T-helper 22 cell (primary cell): ENCODE measurements at regions not wholly inside any gene's neighbourhood (a gene's known extent, or its start where the extent isn't known, plus 50 kb on each side); places are given as distances from the start of the nearest gene placed in this dataset.
"Not testable (repeated sequence)": the region's sequence is repeated elsewhere in the genome, so short reads cannot be mapped to it uniquely, and the experiment has no call there.

Source experiments
- DNase-seq: peaks from one replicate; pipeline ENCODE4 v3.0.0-alpha.2; 2020; ENCODE audit warnings: low read depth

- DNase-seq: no peak
These were observed 50.2 kb upstream of the FGF3 start for GRCh38 chr11:69869311-69869939.

DNA sequence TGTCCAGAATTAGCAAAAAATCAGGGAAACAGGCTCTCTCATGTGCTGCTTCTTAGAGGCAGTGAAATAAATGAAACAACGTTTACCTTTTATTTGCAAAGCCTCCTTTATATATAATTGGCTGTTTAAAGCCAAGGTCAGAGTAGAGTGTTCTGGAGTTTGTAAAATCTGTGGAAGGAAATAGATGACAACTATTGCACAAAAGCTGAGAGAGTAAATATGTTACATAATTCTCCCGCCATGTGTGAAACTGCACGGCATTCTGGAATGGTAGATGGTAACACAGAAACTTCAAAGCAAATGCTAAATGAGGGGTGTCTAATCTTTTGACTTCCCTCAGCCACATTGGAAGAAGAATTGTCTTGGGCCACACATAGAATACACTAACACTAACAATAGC lies 51.5 kb upstream of the FGF3 start:
- no peak for DNase-seq

DNA sequence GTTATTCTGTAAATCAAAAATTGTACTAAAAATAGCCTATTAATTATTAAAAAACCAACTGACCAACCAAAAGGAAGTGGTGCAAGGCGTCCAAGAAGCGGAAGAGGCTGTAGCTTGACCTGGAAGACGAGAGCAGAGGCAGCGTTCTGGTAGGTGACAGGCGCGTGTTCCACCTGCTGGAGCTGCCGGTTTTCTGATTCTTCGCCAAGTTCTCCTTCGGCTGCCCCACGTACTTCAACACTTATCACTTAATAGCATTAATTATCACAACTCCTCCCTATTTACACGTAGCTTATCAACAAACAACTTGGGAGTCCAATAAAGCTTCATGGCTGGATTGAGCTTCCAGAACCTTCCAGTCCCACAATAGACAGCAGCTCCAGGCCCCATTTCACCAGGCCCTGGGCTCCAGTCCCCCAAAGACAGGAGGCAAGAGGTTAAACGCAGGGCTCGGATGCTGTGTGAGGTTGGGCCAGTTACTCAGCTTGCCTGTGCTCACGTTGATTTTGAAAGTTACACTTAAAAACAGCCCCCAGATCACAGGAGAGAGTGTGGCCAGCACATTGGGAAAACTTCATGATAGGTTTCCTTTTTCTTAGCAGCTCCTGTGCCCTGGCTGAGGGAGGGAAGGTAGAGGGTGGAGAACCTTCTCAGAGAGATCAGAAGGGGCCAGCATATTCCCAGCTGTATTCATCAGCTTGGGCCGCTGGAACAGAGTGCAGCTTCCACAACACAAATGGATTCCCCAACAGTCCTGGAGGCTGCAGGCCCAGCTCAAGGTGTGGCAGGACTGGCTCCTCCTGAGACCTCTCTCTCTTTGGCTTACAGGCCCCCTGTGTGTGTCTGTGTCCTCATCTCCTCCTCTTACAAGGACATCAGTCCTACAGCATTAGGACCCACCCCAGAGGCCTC lies 54.2 kb upstream of the FGF3 start:
- DNase-seq: no peak

DNA sequence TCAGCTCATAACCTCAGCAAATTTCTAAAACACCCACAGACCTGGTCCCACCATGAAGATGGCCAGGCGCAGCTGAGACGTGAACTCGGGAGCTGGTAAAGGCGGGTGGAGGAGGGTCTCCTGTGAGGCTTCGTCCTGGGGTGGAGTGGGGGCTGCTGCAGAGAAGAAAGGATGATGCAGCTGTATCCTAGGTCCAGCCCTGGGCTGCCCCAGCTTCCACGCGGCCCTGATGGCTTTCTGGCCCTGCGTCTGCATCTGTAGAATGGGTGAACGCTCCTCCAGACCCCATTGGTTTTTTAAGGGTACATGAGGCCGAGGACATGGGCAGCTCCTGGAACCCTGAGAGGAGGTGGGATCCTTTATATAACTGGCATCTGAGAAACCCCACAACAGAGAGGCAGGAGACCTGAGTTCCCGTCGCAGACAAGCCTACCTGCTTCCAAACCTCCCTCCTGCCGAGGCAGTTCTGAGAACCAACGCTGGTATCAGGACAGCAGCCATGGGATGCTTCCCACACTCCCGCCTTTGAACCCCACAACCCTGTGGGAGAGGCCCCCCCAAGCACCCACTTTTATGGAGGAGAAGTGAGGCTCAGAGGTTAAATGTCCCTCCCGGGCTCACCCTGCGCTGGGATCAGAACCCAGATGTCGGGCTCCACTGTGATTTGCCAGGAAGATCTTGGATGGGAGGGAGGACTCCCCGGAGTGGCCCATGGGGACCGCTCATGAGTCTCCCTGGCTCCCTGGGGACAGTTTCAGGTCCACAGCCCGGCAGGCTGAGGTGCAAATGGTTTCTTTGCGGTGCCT lies 55.2 kb upstream of the FGF3 start:
- DNase-seq: no peak

DNA sequence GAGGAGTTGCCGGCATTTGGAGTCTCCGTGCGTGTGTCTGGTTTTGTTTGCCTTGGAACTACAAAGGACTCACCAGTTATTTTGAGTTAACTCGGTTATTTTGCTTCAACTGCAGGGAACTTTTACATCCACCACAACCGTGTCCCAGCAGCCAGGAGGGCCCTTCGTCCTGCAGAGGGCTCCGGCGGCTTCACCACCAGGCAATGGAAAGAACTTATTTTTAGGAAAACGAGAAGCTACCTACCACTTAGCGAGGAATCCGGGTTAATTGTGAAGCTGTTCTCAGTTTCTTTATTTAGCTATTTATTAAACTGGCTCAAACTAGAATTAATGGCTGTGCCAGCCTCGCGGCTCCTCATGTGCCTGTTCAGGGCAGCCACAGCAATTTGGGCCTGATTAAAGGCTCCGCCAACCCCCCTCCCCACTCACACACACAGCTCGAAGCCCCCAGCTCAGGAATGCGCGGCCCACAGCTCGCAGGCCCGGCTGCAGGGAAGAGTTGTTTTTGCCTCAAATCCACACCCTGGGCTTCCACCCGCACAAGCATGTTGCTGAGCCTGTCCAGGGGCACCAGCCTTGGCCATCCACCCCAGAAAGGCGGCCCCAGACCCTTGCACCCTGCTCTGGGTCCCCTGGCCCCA lies 55.9 kb upstream of the FGF3 start:
- no peak for DNase-seq

DNA sequence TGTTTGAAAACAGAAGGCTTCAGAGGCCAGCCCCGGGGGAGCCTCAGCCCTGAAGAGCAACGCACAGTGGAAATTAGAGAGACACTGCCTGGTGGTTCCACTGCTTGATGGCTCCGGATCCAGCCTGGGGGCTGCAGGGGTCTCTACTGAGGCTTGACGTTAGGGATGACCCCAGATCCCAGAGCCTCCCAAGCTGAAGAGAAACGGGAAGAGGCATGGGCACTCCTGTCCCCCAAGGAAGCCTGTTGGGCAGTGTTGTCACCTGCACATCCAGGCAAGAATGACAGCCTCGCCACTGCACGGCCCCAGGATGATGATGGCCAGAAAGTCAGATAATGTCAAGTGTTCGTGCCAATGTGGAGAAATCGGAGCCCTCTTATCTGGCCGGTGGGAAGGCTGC lies 56.8 kb upstream of the FGF3 start:
- no peak for DNase-seq

DNA sequence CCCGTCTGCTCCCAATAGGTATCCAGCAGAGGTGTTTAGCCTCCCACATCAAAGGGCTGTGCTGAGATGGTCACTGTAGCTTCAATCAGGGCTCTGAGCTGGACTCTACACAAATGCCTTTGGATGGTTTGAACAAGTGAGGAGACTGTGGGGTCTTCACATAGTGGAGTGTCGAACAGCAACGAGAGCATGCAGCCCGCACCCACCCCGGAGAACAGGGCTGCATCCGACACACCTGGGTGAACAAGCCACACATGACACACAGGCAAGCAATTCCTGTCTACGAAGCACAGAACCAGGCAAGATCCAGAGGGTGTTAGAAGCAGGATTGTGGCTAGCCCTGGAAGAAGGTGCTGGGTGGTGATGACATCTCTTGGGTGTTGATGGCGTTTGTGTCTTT lies 58.0 kb upstream of the FGF3 start:
- no peak for DNase-seq

- DNase-seq: not testable (repeated sequence)
These were observed 58.5 kb upstream of the FGF3 start for GRCh38 chr11:69877704-69878103.

DNA sequence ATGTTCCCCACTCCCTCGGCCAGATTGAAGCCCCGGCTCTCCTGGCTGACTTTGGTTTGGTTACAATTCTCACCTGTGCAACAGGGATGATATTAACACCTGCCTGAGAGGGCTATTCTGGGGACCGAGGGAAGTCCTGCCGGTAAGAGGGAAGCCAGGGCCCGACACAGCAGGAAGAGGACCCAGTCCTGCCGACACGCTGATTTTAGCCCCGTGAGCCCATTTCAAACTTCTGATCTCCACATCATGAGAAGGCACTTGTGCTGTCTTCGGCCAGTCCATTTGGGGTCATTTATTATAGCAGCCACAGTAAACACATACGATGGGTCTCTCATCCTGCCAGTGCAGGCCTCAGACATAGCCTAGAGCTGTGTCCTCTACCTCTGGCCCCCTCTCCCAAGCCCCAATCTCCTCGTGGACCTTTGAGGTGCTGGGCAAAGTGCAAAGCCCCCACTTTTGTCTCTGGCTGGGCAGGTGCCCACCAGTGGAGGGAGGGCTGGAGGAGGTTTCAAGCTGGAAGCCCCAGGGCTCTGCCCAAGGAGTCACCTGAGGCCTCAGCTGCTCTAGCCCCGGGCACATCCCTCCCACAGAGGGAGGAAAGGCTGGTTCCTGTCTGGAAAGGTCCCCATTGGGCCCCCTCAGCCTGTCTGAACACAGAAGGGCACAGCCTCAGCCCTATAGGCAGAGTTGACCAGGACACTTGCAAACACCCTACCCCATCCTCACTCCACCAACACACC lies 59.1 kb upstream of the FGF3 start:
- DNase-seq: no peak

- DNase-seq: no peak
These were observed 59.9 kb upstream of the FGF3 start for GRCh38 chr11:69878927-69879728.

- DNase-seq: no peak
These were observed 60.5 kb upstream of the FGF3 start for GRCh38 chr11:69879729-69880005.

- no peak for DNase-seq
These were observed 61.0 kb upstream of the FGF3 start for GRCh38 chr11:69880041-69880825.

- no peak for DNase-seq
These were observed 61.7 kb upstream of the FGF3 start for GRCh38 chr11:69880826-69881445.

DNA sequence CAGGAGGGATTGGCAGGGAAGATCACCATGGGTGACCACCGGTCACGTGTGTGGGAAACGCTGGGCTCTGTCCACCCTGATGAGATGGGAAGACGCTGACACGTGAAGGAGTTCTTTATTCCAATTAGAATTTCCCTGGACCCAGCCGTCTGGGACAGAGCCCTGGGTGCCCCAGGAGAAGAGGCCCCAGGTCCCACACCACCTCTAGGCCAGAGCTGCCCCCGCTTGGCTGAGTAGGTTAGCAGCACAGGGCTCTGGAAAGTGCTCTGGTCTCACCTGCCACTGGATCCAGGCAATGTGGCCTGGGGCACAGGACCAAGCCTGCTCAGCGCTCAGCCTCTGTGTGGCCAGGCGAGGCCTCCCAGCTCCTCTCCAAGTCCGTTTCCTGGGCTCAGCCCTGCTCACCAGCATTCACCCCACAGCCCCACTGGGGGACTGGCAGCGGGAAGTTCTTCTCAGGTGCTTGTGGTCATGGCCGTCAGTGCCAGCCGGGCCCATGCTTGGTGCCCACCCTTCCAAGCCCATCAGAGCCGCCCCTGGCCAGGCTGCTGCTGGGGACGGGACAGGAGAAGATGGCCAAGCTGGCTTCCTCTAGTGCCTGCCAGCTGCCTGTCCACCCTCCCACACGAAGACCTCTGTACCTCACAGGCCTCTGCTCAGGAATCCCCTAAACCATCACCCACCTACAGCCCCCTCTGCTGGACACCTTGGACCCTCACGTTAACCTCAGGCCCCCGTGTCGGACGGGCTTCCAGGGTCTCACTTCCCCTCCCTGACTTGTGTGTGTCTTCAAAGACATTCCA lies 62.5 kb upstream of the FGF3 start:
- no peak for DNase-seq

DNA sequence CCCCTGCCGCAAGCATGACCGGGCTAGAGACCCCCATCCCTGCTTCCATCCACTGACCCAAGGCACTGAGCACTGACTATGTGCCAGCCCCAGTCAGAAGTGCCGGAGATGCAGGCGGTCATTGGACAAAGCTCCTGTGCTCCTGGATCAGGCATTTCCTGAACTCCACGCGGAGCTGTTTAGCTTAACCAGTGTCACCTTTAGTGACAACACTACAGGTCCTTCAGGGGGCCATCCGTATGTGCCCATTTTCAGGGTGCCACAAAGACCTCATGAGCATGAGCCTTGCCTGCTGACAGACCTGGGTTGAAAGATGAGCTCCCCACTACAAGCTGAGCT lies 63.0 kb upstream of the FGF3 start:
- no peak for DNase-seq

- no peak for DNase-seq
These were observed 64.4 kb upstream of the FGF3 start for GRCh38 chr11:69883292-69884255.

DNA sequence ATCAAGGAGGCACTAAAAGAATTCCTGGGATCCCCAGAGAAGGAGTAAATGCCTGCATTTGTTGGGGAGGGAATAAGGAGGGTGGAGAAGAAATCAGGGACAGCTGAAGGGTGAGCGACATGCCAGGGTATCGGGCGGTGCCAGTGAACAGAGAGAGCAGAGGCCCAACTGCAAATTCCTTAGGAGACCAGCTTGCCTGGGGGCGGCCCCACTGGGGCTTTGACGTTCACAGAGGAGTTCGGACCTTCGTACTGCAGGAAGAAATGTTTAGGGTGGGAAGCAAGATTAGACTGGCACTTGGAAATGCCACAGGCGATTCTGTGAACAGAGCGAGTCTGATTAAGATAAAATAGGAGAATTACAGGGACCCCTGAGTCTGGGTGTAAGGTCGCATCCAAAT lies 65.1 kb upstream of the FGF3 start:
- no peak for DNase-seq

GRCh38 chr11:69884751-69885150 lies 65.5 kb upstream of the FGF3 start:
- DNase-seq: no peak
